HG03175 (cell line): ENCODE measurements at regions not wholly inside any gene's neighbourhood (a gene's known extent, or its start where the extent isn't known, plus 50 kb on each side); places are given as distances from the start of the nearest gene placed in this dataset.
"Not testable (repeated sequence)": the region's sequence is repeated elsewhere in the genome, so short reads cannot be mapped to it uniquely, and the experiment has no call there.

ENCODE experiments used
- ATAC-seq: cut with Tn5 transposase; IDR thresholded peaks from one replicate; pipeline ENCODE4 v1.9.1; 2021; ENCODE audit warnings: mild to moderate bottlenecking, moderate library complexity; ENCODE audit not compliant: unreplicated experiment

DNA sequence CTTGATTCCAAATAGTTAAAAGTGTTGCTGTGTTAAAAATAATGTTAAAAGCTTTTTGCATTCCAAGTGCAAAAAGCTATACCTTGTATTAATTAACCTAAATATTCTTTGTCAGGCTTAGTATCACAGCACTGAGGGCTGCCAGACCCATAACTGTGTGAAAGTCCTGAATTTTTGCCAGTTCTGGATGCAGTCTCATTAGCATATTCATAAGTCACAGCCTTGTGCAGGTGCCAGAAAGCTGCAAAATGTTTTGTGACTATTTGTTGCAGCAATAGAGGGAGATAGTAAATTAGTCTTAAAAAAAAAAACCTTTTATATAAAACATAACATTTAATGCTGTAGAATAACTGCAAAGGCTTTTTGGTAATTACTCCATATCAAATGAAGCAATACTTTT, 56.6 kb downstream of the SLITRK1 start:
- no peak for ATAC-seq

DNA sequence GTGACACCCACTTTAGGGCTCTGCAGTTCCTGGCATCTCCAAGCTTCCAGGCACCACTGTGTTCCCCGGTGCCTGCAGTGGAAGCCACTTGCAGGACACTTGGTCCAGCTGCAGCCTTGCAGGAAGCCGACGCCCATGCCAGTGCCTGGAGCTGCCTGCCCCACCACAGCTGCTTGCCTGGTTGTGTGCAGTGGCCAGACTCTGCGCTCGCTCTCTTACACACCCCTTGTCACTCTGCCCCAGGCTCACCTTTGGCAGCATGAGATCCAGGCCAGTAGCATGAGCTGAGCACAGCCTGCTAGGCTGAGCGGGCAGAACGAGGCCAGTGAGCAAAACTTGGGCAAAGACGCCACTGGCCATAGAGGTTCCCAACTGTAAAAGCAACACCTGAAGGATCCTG, 57.7 kb downstream of the SLITRK1 start:
- no peak for ATAC-seq

DNA sequence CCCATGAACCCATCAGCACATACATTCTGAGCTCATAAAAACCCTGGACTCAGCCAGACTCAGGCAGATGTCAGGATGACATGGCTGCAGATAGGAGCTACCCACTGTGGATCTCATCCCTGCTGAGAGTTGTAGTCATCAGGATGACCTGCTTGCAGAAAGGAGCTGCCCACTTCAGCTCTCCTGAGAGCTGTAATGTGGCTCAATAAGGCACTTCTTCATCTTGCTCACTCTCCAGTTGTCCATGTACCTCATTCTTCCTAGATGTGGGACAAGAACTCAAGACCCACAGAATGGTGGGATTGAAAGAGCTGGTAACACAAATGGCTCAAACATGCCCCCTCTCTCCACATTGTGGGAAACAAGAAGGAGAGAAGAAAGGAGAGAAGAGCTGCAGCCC, 58.2 kb downstream of the SLITRK1 start:
- ATAC-seq, result no peak

DNA sequence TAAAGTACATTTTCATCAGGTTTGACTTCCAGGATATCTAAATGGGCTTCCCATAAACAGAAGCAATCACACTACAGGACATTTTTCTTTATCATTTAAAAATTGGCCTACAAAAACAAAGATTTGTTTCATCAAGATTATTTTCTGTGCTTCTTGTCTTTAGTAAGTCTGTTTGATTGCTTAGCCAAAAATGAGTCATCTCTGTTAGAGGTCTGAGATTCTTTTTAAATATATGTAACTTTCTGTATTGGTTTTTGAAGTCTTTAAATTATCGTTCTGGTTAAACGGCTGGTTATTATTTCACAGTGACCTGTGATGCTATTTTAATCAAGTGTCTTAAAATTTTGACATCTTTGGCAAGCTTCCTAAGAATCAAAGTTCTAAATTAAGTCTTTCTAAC, 62.7 kb downstream of the SLITRK1 start:
- no peak for ATAC-seq

DNA sequence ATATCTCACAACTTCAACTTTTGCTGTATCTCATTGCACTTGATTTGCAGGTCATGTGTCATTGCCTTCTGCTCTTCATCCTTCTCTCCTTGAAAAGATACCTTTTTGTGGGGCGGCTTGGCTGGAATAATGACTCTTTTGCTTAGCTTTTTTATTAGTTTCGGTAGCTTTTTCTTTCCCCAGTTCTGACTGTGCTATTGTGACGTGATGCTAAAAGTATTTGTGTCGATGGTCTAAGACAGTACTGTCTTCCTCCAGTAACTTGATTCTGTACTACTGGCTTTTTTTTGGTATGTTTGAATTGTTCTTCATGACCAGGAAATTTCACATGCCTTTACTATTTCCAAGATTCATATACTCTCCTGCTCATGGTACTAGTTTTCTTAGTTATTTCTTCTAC, 63.1 kb downstream of the SLITRK1 start:
- no peak for ATAC-seq

DNA sequence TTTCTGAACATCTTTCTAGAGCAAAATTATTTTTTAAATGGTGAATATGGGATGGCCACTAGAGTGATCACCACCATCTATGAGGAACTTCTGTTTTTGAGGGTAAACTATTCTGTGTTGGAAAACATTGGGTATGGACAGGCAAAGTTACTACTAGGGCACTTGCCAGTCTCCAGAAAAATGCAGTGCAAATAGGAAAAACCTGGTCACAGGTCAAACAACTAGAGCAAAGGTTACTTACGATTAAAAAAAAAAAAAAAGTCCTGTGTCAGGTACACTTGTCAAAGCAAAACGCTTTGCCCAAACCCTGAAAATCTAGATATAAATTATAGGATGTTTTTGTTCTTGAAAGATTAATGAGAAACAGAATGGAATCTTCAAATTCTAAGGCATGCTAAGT, 66.2 kb downstream of the SLITRK1 start:
- no peak for ATAC-seq

DNA sequence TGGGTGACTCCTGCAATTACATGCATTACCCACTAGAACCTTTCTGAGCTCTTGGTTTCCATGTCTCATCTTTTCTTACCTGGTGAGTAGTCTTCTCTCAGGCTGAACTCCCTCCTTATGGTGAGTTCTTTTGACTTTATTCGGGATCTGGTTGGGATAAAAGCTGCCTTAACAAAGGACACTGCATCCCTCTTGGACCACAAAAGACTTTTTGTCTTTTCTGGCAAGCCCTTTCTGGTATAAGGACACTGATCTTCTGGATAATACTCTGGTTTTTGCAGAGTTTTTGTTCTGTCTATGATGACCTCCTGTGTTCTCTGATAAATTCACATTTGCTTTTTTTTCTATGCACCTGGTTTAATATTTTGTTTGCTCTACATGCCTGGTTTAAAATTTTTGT, 66.7 kb downstream of the SLITRK1 start:
- ATAC-seq, result no peak

DNA sequence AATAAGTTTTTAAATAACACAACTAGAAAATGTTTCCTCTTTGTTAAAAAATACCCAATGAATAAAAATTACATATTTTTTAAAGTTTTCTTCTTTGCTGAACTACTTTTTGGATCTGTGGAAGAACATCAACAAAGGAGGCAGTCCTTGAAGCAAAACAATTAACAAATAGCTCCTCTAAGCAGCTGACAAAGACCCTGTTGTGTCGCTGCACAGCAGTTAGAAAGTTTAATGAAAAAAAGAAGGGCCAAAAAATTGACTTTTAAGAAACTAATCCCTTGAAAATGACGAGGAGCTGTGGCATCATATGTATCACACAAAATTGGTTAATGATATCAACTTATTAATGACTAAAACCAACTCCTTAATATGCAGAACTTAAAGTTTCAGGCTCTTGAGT, 72.1 kb downstream of the SLITRK1 start:
- no peak for ATAC-seq

DNA sequence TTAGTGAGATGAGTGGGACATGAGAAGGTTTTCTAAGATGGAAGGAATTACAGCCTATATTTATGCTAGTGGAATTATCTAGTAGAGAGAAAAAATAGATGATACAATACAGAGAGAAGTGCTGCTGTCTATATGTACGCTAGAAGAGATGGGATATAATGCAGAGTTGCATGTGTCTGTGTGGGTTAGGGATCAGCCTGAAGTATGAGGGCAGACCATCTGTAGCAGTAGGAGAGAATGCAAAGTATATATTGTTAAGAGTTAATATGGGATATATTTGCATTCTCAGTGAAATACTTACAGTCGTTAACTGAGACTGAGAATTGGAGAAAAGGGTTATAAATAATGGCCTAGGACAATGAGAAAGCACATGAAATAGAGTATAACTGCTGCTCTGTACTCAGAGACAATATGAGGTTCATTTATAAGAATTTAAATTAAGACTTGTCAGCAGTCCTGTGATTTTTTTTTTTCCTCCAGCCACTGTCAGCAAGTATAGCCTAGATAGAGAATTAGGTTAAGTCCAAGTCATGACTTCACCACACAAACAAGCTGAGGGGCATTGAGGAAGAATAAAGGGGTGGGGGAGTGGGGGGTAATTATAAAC, 77.8 kb downstream of the SLITRK1 start:
- no peak for ATAC-seq

DNA sequence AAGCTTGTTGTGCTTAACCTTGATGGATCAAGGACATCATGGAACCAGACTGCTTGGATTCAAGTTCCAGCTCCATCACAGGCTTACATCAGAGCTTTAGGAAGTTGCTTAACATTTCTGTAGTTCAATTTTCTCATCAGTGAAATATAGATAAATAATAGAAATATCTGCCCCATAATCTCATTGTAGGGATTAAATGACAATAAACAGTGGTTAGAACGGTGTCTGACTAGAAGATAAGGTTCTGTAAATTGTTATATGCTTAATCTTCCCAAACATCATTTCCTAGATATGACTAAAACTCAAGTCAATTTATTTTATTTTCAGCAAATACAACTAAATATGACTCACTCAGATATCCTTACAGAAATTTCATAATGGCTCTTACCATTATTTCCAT, 83.5 kb downstream of the SLITRK1 start:
- no peak for ATAC-seq

DNA sequence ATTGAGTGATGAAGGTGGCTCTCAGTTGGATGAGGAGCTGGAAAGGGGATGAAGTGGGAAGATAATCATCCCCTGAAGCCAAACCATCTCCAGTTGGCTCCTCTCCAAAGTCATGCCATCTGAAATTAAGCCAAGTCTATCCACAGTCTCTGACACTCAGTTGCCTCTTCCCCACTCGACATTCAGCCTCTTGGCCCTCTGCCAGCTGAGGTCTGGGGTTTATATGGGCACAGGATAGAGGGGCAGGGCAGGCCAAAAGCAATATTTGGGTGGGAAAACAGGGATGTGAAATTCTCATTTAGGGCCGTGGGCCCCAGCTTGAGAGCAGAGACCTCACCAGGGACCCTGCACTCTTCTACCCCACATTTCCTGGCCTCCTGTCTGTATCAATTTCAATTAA, 85.9 kb downstream of the SLITRK1 start:
- no peak for ATAC-seq

DNA sequence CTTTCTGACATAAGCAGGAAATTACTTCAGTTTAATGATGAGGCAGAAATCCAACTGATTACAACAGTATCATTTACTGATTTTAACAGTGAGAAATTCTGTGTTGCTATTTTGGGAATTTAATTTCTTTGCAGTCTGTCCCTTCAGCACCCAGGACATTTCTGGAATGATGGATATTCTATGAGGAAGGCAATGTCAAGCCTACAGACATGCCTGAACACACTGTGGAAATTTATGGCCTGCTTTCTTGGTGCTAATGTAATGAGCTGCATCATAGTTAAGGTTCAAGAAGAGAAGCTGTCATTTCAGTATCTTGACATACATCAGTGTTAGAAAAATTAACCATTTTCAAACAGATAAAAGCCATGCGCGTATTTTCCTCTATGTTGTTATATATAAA, 87.7 kb downstream of the SLITRK1 start:
- ATAC-seq, result no peak

DNA sequence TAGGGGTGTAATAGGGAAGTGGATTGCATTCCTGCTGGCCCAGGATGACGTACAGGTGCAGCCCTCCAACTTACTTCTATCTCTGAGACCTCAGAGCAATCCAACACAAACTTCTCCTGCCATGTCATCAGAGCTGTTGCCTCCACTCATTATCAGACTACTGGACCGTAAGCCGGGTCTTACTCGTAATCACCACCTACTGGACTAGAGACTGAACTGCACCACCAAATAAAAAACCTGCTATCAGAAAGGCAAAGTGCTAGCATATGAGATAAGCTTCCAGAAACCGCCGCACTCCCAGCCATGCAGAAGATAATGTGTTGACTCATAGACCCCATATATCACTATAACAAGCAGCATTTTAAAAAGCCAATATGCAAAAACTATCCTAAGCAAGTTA, 102.0 kb downstream of the SLITRK1 start:
- ATAC-seq, result peak; percentile 46

DNA sequence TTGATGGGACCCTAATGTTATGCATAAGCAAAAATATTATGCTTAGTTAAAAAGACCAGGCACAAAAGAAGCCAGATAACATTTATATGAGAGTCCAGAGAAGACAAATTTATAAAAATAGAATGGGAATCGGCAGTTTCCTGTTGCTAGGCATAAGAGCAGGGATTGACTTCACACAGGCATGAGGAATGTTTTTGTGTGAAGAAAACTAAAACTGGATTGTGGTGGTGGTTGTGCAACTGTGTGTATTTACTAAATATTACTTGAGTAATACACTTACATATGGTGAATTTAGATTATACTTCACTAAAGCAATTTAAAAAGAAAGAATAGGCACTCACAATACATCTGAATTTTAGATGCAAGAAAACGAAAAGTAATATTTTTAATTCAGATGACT, 108.3 kb downstream of the SLITRK1 start:
- no peak for ATAC-seq

DNA sequence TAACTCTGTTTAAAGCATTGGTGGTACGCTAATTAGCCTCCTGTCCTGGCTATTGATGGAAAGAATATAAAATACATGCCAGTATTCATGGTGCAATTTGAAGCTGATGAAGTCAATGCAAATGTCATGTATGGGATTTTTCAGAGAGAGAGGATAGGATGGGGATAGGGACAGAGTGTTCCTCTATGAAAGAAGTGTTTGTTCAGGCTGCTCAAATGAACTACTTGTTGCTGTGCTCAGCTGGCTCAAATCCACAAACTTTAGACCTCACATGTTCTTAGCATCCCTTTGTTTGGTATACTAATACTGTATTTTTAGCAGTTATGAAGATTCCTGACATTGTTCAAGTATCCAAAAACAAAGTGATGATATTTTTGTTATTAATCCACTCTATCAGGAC, 116.5 kb downstream of the SLITRK1 start:
- no peak for ATAC-seq

DNA sequence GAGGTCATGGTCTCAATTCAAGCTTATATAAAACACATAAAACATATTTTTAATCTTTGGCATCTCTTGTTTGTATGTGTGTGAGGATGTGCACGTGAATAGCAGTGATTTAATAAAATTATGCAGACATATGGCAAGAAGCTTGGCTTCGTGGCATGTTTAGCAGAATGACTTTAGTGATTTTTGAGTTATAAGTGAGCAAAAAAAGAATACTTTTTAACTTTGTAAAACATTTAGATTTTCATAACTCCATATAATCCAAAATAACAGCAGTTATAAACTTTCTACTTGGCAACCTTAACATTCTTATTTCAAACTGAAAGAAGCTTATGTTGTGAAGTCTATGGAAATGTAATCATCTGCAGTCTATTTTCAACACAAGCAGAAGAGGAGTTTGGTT, 120.6 kb downstream of the SLITRK1 start:
- no peak for ATAC-seq

DNA sequence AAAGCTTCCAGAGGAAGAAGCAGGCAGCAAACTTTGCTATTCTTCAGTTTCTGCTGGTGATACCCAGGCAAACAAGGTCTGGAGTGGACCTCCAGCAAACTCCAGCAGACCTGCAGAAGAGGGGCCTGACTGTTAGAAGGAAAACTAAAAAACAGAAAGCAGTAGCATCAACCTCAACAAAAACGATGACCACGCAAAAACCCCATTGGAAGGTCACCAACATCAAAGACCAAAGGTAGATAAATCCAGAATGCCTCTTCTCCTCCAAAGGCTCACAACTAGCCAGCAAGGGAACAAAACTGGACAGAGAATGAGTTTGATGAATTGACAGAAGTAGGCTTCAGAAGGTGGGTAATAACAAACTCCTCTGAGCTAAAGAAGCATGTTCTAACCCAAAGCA, 127.1 kb downstream of the SLITRK1 start:
- not testable (repeated sequence) for ATAC-seq

DNA sequence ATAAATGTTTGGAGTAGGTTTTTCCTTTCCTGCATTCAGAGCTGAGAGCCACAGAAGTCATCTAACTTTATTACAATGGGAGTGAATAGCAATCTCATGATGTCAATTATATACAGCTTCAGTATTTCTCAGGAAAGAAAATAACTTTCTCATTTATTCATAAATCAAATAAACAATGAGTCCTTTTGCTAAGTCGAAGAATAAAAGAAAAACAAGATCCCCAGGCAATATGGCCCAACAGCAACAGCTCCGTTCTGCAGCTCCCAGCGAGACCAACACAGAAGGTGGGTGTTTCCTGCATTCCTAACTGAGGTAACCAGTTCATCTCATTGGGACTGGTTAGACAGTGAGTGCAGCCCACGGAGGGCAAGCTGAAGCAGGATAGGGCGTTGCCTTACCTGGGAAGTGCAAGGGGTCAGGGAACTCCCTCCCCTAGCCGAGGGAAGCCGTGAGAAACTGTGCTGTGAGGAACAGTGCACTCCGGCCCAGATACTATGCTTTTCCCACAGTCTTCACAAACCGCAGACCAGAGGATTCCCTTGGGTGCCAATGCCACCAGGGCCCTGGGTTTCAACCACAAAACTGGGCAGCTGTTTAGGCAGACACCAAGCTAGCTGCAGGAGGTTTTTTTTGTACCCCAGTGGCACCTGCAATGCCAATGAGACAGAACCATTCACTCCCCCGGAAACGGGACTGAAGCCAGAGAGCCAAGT, 128.2 kb downstream of the SLITRK1 start:
- ATAC-seq, result no peak

DNA sequence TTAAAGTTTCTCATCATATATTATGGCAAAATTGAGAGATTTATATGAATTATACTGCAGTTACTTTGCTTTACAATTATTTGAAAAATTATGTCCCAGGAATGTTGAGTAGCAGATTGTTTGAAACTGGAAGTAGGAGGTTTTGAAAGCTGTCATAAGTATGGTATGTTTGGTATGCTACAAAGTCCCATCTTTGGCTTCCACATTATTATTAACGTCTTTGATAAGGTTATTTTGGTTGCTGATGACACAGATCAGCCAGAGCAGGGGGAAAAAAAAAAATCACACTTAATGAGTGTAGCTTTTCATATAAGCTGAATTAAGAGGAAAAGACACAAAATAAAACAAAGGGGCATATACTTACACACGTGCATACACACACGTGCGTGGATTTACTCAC, 130.1 kb downstream of the SLITRK1 start:
- ATAC-seq, result no peak

DNA sequence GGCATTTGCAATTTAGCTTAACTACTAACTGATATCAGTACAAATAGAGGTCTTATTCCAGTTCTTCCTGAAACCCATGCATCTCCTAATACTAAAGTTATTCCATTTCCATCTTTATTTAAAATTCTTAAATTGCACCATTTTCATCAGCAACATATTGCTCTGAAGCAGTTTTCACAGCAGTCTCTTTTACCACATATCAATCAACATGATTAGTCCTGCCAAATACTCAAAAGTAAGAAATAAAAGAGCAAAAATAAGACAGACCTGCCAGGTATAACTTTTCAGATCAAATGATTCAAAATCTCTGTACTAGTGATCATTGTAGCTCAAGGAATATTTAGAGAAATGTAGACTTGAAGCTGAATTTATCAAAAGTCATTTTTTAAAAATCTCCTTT, 141.7 kb downstream of the SLITRK1 start:
- no peak for ATAC-seq

DNA sequence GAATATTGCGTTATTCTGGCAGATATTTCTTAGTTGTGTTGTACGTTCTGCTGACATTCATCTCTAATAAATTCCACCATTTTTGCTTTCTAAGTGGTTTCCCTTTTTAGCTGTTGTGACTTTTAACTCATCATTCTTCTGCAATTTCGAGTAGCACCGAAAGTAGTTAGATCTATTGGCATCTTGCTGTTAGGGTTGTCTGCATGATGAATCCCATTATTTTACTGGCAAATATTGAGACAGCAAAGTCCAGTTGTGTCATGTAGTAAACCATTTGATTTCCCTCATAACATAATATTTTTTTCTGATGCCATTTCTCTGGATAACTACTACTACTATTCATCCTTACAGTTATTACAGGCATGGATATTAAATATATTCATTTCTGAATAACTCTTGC, 143.9 kb downstream of the SLITRK1 start:
- ATAC-seq, result no peak

DNA sequence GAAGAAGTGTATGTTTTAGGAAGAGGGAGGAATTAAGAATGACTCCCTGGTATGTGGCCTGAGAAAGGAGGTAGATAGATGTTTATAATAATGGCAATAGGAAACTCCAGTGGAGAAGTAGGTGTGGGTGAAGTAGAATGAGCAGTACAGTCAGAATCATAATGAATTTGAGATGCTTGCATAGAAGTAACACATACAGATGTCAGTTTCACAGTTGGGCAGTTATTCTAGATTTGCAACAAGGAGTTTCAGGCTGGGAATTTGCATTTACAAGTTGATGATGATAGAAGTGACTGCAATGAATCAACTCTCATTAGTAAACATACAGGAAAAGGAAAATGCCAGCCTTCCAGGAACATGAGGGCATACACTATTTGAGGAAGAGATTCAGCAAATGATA, 149.0 kb downstream of the SLITRK1 start:
- ATAC-seq, result no peak

DNA sequence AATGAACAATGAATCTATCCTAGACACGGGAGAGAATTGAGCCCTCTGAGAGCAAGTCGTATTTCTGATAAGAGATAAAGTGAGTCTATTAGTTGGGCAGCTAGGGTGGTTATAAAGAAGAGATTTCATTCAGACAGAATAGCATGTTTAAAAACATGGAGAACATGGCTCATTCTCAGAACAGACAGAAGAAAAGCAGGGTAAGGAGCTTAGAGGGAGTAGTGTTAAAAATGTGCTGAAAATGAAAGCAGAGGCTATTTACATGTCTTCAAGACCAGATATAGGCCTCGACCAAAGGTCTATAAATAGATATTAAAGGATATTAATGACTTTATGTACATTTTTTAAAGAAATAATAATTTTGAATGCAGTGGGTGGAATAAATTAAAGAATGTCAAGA, 149.5 kb downstream of the SLITRK1 start:
- ATAC-seq, result no peak
